ENCODE measurements at regions not wholly inside any gene's neighbourhood (a gene's known extent, or its start where the extent isn't known, plus 50 kb on each side); places are given as distances from the start of the nearest gene placed in this dataset.
A peak's percentile ranks its signal among the peaks of the same experiment; 100 is the strongest.

DNA sequence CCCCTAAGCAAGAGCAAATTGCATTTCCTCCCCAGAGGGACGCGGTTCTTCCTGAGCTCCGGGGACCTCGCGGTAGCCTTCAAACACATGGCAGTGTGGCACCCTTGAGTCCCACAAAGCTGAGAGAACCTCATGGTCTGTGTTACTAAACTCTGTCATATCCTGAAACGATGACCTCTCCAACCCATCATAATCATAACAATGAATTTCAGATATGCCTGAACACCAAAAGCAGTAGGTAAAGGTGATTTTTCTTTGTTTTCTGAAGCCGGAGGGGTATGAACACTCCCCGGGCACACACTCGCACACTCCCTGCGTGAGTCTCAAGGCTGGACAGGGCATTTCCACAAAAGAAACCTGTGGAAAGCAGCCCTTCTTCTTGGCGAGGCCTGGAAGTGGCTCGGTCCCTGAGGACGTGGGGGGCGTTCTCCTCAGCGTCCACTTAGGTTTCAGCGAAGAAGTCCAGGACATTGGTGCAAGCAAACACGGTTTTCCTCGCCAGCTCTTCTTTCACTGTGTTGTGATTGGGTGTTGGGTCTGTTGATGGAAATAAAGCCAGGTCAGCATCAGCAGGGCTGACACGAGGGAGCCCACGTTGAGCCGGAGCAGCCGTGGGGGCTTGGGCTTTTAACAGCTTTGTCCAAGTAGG, 183.4 kb downstream of the ERMARD start:
- Histone ChIP-seq H3K4me2 (no peak overlapping the region), H3K4me1 (ENCODE audit: insufficient read depth) (no peaks in the 10 kb centered on the region), H3K27me3 (ENCODE audit: insufficient read depth) (no peaks in the 10 kb centered on the region), H3K79me2 (replicated peaks; ENCODE audit: insufficient read depth) (no peaks in the 10 kb centered on the region), H3K9me2 (ENCODE audit: insufficient read depth) (no peaks in the 10 kb centered on the region), H4K20me1 (replicated peaks; ENCODE audit: insufficient read depth) (no peaks in the 10 kb centered on the region), H2AFZ (no peak overlapping the region), H3F3A (replicated peaks; ENCODE audit: low read depth) (no peaks in the 10 kb centered on the region), H3K36me3 (ENCODE audit: insufficient read depth) (no peaks in the 10 kb centered on the region), H3K4me3 (no peak overlapping the region), H3K27ac (ENCODE audit: low read depth) (no peak overlapping the region)
- no peak overlapping the region for H3K4me3 Mint-ChIP-seq
- no peak for ATAC-seq
- H3K9me3 Mint-ChIP-seq: no peaks in the 10 kb centered on the region
- H3K27me3 Mint-ChIP-seq (ENCODE audit: insufficient read depth, low read depth, poor library complexity): peaks cover 21% of the 10 kb centered on the region
- peaks cover 25% of the 10 kb centered on the region for H3K4me1 Mint-ChIP-seq
- DNase-seq (ENCODE audit: low spot score): no peak
- no peak overlapping the region for H3K27ac Mint-ChIP-seq
- H3K36me3 Mint-ChIP-seq (ENCODE audit: low read depth): no peaks in the 10 kb centered on the region
- TF ChIP-seq ZNF114 (CRISPR knock-in tag; IDR thresholded peaks at IDR 0.05) (no peak), POLR2AphosphoS5 (IDR thresholded peaks at IDR 0.05; ENCODE audit: low read depth) (no peak), CREB1 (CRISPR knock-in tag; IDR thresholded peaks at IDR 0.05; ENCODE audit: low read depth) (no peak)

DNA sequence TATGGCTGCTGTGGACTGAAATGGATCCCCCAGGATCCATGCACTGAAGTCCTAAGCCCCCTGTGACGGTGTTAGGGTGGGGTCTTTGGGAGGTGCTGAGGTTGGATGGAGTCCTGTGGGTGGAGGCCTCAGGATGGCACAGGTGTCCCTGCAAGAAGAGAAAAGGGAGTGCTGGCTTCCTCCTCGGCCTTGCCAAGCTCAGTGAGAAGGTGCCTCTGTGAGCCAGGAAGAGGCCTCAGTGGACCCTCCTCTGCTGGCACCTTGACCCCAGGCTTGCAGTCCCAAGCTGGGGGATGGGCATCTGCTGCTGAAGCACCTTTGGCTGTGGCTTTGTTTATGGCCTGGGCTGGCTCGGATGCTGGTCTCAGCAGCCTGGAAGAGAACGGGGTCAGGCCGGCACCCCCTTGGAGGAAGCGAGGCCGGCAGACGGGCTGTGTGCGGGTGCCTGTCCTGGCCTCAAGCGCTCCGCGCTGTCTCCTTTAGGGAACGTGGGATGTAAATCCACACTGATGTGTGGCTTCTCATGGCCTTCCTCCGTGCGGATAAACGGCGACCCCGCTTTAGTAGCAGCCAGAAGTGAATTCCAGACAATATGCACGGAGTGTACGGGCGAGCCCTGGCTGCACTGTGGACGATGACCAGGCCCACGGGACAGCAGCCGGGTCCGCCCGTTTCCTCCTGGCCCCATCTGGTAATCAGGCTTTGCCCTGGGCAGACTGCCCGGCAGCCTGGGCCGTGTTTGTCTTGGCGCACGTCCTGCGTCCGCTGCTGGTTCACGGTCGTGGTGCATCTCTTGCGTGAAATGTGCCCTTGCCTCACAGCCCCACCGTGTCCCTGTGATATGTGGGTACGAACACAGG, 182.6 kb downstream of the ERMARD start:
- Histone ChIP-seq H4K20me1 (replicated peaks; ENCODE audit: insufficient read depth) (no peaks in the 10 kb centered on the region), H3K27ac (ENCODE audit: low read depth) (no peak overlapping the region), H3K79me2 (replicated peaks; ENCODE audit: insufficient read depth) (no peaks in the 10 kb centered on the region), H3F3A (replicated peaks; ENCODE audit: low read depth) (no peaks in the 10 kb centered on the region), H3K36me3 (ENCODE audit: insufficient read depth) (no peaks in the 10 kb centered on the region), H3K27me3 (ENCODE audit: insufficient read depth) (no peaks in the 10 kb centered on the region), H3K4me2 (no peak overlapping the region), H3K4me3 (no peak overlapping the region), H2AFZ (no peak overlapping the region), H3K9me2 (ENCODE audit: insufficient read depth) (0 out of 2 replicates have a peak, but pooled peaks cover 1% of the 10 kb centered on the region), H3K4me1 (ENCODE audit: insufficient read depth) (no peaks in the 10 kb centered on the region)
- H3K27ac Mint-ChIP-seq: no peak overlapping the region
- H3K4me3 Mint-ChIP-seq: no peak overlapping the region
- DNase-seq (ENCODE audit: low spot score): no peak
- no peak for TF ChIP-seq EZH2 (IDR thresholded peaks at IDR 0.05; ENCODE audit: low read depth, unreplicated experiment)
- no peaks in the 10 kb centered on the region; the same call in 2 of the 3 replicates for H3K9me3 Mint-ChIP-seq
- peaks cover 18% of the 10 kb centered on the region for H3K27me3 Mint-ChIP-seq (ENCODE audit: insufficient read depth, low read depth, poor library complexity)
- H3K4me1 Mint-ChIP-seq: peaks cover 25% of the 10 kb centered on the region
- no peaks in the 10 kb centered on the region; the same call in 2 of the 3 replicates for H3K36me3 Mint-ChIP-seq (ENCODE audit: low read depth)
- no peak for ATAC-seq

DNA sequence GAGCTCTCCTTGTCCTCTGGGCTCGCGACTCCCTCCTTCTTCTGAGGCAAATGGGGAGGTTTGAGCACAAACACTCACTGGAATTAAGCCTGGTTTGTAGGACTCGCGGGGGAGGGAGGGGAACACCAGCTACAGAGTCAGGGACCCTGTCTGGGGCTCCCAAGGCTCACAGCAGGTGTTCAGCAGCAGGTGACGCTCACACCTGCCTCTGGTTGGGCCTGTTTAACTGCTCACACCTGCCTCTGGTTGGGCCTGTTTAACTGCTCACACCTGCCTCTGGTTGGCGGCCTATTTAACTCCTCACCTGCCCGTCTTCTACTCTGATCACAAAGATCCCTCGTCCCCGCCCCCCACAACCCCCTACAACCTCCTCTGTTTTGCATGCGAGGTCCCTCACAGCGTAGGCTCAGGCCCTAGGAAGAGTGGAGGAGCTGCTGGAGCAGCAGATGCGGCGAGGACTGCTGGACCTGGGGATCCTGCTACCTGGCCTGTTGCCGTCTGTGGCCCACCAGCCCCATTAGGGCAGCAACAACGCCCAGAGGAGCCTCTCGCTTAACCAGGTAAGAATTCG, 181.9 kb downstream of the ERMARD start:
- H3K27ac ChIP-seq (ENCODE audit: low read depth): no peak overlapping the region
- peaks cover 25% of the 10 kb centered on the region for H3K4me1 Mint-ChIP-seq
- no peaks in the 10 kb centered on the region for H4K20me1 ChIP-seq (replicated peaks; ENCODE audit: insufficient read depth)
- H2AFZ ChIP-seq: no peak overlapping the region
- peak; percentile 66 for ATAC-seq
- no peak overlapping the region for H3K4me3 ChIP-seq
- no peak overlapping the region for H3K4me2 ChIP-seq
- no peaks in the 10 kb centered on the region for H3K4me1 ChIP-seq (ENCODE audit: insufficient read depth)
- no peaks in the 10 kb centered on the region; the same call in 1 of the 3 replicates for H3K9me3 Mint-ChIP-seq
- DNase-seq (ENCODE audit: low spot score): no peak
- H3K9me2 ChIP-seq (ENCODE audit: insufficient read depth): peaks cover 6% of the 10 kb centered on the region; the same call in 1 of the 2 replicates
- no peak overlapping the region for H3K27ac Mint-ChIP-seq
- H3K36me3 ChIP-seq (ENCODE audit: insufficient read depth): no peaks in the 10 kb centered on the region
- peaks cover 13% of the 10 kb centered on the region for H3K27me3 Mint-ChIP-seq (ENCODE audit: insufficient read depth, low read depth, poor library complexity)
- H3F3A ChIP-seq (replicated peaks; ENCODE audit: low read depth): no peaks in the 10 kb centered on the region
- H3K27me3 ChIP-seq (ENCODE audit: insufficient read depth): no peaks in the 10 kb centered on the region
- no peaks in the 10 kb centered on the region for H3K79me2 ChIP-seq (replicated peaks; ENCODE audit: insufficient read depth)
- no peak overlapping the region for H3K4me3 Mint-ChIP-seq
- no peaks in the 10 kb centered on the region; the same call in 2 of the 3 replicates for H3K36me3 Mint-ChIP-seq (ENCODE audit: low read depth)
- TF ChIP-seq ZNF331 (CRISPR knock-in tag; IDR thresholded peaks at IDR 0.05; ENCODE audit: low read depth) (no peak), EZH2phosphoT487 (IDR thresholded peaks at IDR 0.05; ENCODE audit: unreplicated experiment) (no peak), ZNF114 (CRISPR knock-in tag; IDR thresholded peaks at IDR 0.05) (no peak), CREB1 (CRISPR knock-in tag; IDR thresholded peaks at IDR 0.05; ENCODE audit: low read depth) (no peak), EZH2 (IDR thresholded peaks at IDR 0.05; ENCODE audit: low read depth, unreplicated experiment) (no peak), NANOG (IDR thresholded peaks at IDR 0.05; ENCODE audit: borderline replicate concordance) (no peak), STAT1 (IDR thresholded peaks at IDR 0.05; ENCODE audit: unreplicated experiment) (no peak)
- TF ChIP-seq, protein P1, sequence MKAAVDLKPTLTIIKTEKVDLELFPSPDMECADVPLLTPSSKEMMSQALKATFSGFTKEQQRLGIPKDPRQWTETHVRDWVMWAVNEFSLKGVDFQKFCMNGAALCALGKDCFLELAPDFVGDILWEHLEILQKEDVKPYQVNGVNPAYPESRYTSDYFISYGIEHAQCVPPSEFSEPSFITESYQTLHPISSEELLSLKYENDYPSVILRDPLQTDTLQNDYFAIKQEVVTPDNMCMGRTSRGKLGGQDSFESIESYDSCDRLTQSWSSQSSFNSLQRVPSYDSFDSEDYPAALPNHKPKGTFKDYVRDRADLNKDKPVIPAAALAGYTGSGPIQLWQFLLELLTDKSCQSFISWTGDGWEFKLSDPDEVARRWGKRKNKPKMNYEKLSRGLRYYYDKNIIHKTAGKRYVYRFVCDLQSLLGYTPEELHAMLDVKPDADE (IDR thresholded peaks at IDR 0.05): no peak

Measured in GM23338 (cell line).